GM12873 (cell line): ENCODE measurements at regions not wholly inside any gene's neighbourhood (a gene's known extent, or its start where the extent isn't known, plus 50 kb on each side); places are given as distances from the start of the nearest gene placed in this dataset.

ENCODE experiments used
- CTCF ChIP-seq: IDR thresholded peaks from 2 replicates; pipeline ENCODE4 v1.5.1; 2012; ENCODE audit warnings: low read depth, mild to moderate bottlenecking, moderate library complexity, low read length, control low read depth; ENCODE audit not compliant: insufficient read depth; ENCODE audit errors: missing control alignments

GRCh38 chr2:7471185-7471584 lies 554.0 kb downstream of the RNF144A start:
- no peak for TF ChIP-seq CTCF

DNA sequence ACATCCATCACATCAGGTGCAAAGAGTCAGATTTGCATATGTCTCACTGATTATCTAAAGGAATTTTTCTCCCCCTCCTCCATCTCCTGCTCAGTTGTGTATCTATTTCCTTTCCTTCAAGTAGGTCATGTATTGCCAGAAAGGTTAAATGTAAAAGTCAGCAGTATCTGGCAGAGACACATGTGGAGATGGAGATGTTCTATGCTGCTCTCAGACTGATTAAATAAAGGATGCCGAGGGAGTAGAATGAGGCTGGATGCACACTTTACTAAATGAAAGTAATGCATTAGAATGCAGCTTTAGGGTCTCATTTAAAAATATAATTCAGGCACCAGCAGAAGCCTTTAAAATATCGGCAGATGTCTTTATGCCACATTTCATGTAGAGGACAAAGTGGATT lies 555.3 kb downstream of the RNF144A start:
- TF ChIP-seq CTCF = no peak

DNA sequence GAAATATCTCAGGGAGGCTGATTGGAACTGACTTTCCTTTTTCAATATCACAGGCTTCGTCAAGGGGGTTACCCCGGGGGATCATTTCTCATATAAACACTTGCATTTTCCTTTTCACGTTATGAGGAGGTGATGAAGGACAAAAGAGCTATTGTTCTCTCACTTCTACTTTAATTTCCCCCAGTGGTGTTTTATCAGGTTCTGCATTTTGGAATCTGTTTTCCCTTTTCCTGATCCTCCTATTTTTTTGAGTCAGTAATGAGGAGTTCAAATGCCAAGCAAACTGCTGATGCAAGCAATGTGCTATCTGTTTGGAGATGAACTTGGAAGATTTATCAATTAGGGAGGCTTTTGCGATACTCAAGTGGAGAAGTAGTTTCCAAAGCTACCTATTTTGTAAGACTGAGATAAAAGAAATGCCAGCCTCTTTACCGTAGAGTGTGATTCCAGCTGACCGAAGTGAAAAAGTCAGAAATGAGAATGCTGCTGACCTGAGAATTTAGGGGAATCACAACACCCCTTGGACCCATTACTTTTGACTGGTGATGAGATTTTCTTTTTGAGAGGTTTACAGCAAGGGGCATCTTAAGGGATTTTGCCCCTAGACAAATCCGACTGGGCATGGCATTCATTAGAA lies 556.0 kb downstream of the RNF144A start:
- no peak for TF ChIP-seq CTCF

- TF ChIP-seq CTCF = no peak
These were observed 559.2 kb downstream of the RNF144A start for GRCh38 chr2:7476371-7476770.

GRCh38 chr2:7479603-7480002 lies 562.4 kb downstream of the RNF144A start:
- TF ChIP-seq CTCF = no peak

- no peak for TF ChIP-seq CTCF
These were observed 563.2 kb downstream of the RNF144A start for GRCh38 chr2:7480431-7480830.

DNA sequence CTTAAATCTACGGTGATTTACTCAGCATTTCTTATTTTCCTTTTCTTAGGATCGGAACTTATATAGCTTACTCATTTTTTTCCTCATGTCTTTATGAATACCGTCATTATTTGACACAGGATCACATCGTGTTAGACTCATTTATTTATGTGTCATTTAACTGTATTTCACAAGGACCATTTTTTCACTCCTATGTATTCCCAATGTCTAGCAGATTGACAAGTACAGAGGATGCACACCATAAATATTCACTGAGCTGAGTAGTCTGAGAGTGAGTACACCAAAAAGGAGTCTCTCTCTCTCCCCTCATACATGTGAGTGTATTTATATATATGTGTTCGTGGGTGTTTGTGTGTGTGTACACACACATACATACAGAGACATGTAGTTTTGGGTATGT lies 573.5 kb downstream of the RNF144A start:
- no peak for TF ChIP-seq CTCF
